HFF-Myc (cell line): ENCODE measurements at regions not wholly inside any gene's neighbourhood (a gene's known extent, or its start where the extent isn't known, plus 50 kb on each side); places are given as distances from the start of the nearest gene placed in this dataset.

Experiments
- DNase-seq: peaks from one replicate; pipeline ENCODE4 v3.0.0-alpha.2; 2011; ENCODE audit warnings: low read depth; ENCODE audit errors: extremely low read depth
- H3K4me3 ChIP-seq: replicated peaks from 2 replicates; pipeline ENCODE4 v1.5.1; 2011; ENCODE audit warnings: low read depth, mild to moderate bottlenecking, control low read depth, low read length
- CTCF ChIP-seq: IDR thresholded peaks from 2 replicates; pipeline ENCODE4 v1.5.1; 2012; ENCODE audit warnings: mild to moderate bottlenecking, low read depth, low read length, control low read depth; ENCODE audit errors: missing control alignments

- no peak for TF ChIP-seq CTCF
- no peak overlapping the region for H3K4me3 ChIP-seq
- DNase-seq = no peak
Measured at GRCh38 chr4:122227202-122227601, 75.1 kb downstream of the BLTP1 start.

GRCh38 chr4:122229857-122230256 is 77.7 kb downstream of the BLTP1 start:
- DNase-seq = no peak
- TF ChIP-seq CTCF = no peak
- H3K4me3 ChIP-seq = no peak overlapping the region

- no peak overlapping the region for H3K4me3 ChIP-seq
- no peak for TF ChIP-seq CTCF
- no peak for DNase-seq
Measured at GRCh38 chr4:122232633-122233032, 80.5 kb downstream of the BLTP1 start.

DNA sequence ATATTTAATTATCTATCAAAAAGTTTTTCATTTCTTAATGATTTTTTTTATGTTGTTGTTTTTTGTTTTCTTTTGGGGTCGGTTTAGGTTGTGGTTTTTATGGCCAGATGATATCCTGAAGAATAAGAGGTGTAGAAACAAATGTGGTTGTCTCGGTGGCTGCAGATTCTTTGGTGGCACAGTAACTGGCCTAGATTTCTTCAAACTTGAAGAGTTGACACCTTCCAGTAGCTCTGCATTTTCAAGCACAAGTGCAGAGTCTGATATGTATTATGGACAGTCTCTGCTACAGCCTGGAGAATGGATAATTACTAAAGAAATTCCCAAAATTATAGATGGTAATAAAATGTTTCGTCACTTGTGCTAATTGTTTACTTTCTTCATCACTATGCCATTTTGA is 82.6 kb downstream of the BLTP1 start:
- DNase-seq = no peak
- H3K4me3 ChIP-seq = no peak overlapping the region
- TF ChIP-seq CTCF = no peak

- H3K4me3 ChIP-seq = no peak overlapping the region
- no peak for TF ChIP-seq CTCF
- no peak for DNase-seq
Measured at GRCh38 chr4:122243785-122244184, 91.7 kb downstream of the BLTP1 start.

DNA sequence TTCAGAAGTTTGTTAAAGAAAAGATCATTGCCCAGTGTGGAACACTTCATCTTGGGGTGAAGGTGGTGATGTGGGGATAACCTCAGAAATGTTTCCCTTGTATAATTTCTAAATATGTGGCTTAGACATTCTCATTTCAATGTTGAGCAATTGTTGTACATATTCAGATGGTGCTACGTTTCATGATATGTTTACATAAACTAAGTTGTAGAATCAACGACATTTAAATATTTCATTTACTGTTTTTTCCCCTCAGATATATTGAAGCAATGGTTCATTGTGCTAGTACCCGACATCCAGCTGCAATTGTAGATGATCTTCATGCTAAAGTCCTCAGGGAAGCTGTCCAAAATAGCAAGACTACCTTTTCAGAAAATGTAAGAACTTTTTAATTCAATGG is 92.6 kb downstream of the BLTP1 start:
- no peak for TF ChIP-seq CTCF
- no peak for DNase-seq
- no peak overlapping the region for H3K4me3 ChIP-seq

GRCh38 chr4:122246551-122246950 is 94.4 kb downstream of the BLTP1 start:
- DNase-seq = no peak
- no peak overlapping the region for H3K4me3 ChIP-seq
- TF ChIP-seq CTCF = no peak
